ENCODE measurements at regions not wholly inside any gene's neighbourhood (a gene's known extent, or its start where the extent isn't known, plus 50 kb on each side); places are given as distances from the start of the nearest gene placed in this dataset.

GRCh38 chr1:191498318-191498717, 659.9 kb upstream of the RGS18 start:
- Histone ChIP-seq H3K9ac (ENCODE audit: insufficient read depth, low read depth, low read length) (no peak overlapping the region), H3K36me3 (replicated peaks in 1 of 2; ENCODE audit: control insufficient read depth in 1 of 2, insufficient read depth in 2 of 2, low read length in 2 of 2) (no peaks in the 10 kb centered on the region), H3K4me1 (ENCODE audit: insufficient read depth, low read length) (no peaks in the 10 kb centered on the region), H3K9me3 (ENCODE audit: low read length) (no peaks in the 10 kb centered on the region), H3K4me2 (ENCODE audit: low read depth, low read length) (no peak overlapping the region), H3K27me3 (ENCODE audit: control insufficient read depth in 1 of 2, insufficient read depth in 2 of 2, low read length in 2 of 2) (no peaks in the 10 kb centered on the region), H3K4me3 (replicated peaks in 1 of 3; ENCODE audit: insufficient read depth in 1 of 3, low read depth in 2 of 3, low read length in 3 of 3) (no peak overlapping the region), H3K27ac (ENCODE audit: extremely low read length, insufficient read depth, low read length) (no peak overlapping the region), H4K20me1 (ENCODE audit: insufficient read depth, low read length) (no peaks in the 10 kb centered on the region), H2AFZ (ENCODE audit: low read length) (no peak overlapping the region), H3K79me2 (ENCODE audit: insufficient read depth, low read length) (no peaks in the 10 kb centered on the region)
- no peak for ATAC-seq
- in situ Hi-C loops (cut with HindIII; ENCODE audit: extremely low pct_ligation_motif_present, low pct_unique_long_range_greater_than_20kb) = no loop called here
- TF ChIP-seq ZNF274 (CRISPR knock-in tag; IDR thresholded peaks at IDR 0.05) (no peak), ZFYVE20 (CRISPR knock-in tag; IDR thresholded peaks at IDR 0.05; ENCODE audit: borderline replicate concordance, low read depth) (no peak), CCAR2 (optimal IDR thresholded peaks at IDR 0.05; ENCODE audit: low read depth, low read length) (no peak), SIX4 (CRISPR knock-in tag; IDR thresholded peaks at IDR 0.05) (no peak), ZNF407 (CRISPR knock-in tag; IDR thresholded peaks at IDR 0.05; ENCODE audit: not compliant biosample characterization) (no peak), RFXANK (CRISPR knock-in tag; IDR thresholded peaks at IDR 0.05) (no peak), RORA (CRISPR knock-in tag; IDR thresholded peaks at IDR 0.05) (no peak), SP1 (IDR thresholded peaks at IDR 0.05) (no peak), SP1 (CRISPR knock-in tag; IDR thresholded peaks at IDR 0.05) (no peak)
- intact Hi-C loops (cut with micrococcal nuclease; ENCODE audit: unreplicated experiment) = no loop called here
- DNase-seq (ENCODE audit: low spot score) = no peak
- FAIRE-seq = no peak
- BruUV-seq (replicated peaks) = no TSS peak
- ChIA-PET CTCF (ENCODE audit: low intra/inter-chr PET ratio, low total read pairs) (no interaction called here), POLR2A (no interaction called here)

Data from HepG2 (cell line).